Stimulated activated CD4-positive, alpha-beta T cell treated with anti-CD3 and anti-CD28 coated beads, Interleukin-4, amount 100 ng/mL, for 24 hours (primary cell): ENCODE measurements at regions not wholly inside any gene's neighbourhood (a gene's known extent, or its start where the extent isn't known, plus 50 kb on each side); places are given as distances from the start of the nearest gene placed in this dataset.
A peak's percentile ranks its signal among the peaks of the same experiment; 100 is the strongest.

ENCODE experiments used
- DNase-seq: peaks from one replicate; pipeline ENCODE4 v3.0.0-alpha.2; 2020

DNA sequence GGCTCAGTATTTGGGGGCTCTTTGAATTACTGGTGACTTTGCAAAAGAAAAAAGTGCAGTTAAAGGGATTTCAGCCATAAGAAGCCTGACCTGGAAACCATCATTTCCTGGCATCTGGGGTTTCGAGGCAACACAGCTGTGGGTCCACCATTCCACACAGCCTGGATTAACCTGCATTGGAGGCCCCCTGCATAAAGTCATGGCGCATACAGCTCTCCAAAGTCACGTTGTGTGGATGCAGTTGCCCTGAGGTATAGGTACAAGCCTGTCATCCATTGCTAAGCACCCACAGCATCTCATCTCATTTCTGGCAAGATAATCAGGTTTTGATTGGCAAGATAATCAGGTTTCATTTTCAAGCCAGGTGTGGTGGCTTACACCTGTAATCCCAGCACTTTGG is 54.5 kb upstream of the TAGAP start:
- no peak for DNase-seq

DNA sequence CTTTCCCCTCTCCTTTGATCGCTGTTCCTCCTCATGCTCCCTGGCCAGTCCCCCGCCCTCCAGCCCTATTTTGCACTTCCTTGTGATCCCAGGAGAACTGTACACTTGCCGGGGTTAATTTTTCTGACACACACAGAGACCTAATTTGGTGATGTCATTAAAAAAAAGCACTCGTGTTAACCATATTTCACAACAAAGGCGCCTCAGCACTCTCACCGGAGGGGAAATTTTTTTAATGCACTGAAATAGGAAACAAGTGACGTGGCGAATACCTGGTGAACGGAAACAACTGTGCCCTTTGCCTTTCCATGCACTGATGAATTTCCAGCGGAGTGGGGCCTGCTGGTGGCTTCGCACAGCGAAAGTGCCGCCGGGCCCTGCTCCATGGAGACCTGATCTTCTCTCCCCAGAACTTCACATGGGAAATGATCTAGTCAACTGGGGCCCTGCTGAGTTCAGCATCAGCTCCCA is 53.9 kb upstream of the TAGAP start:
- DNase-seq = peak; percentile 78

DNA sequence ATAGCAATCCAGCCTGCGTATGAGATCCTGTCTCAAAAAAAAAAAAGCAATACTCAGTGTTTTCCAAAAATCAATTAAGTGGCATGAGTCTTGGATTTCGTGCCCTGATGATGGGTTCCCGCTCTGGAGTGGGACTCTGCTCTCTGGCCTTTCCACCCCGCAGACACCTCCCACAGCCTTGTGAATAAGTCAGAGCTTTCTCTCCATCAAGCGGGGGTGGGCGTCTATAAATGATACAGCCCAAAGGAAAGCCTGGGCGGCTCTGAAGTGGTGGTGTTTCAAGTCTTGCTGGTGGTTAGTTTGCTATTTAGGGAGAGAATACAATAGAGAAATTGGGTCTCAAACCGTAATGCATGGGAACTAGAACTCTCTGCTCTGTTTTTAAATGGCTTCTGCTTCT is 52.5 kb upstream of the TAGAP start:
- peak; percentile 85 for DNase-seq

DNA sequence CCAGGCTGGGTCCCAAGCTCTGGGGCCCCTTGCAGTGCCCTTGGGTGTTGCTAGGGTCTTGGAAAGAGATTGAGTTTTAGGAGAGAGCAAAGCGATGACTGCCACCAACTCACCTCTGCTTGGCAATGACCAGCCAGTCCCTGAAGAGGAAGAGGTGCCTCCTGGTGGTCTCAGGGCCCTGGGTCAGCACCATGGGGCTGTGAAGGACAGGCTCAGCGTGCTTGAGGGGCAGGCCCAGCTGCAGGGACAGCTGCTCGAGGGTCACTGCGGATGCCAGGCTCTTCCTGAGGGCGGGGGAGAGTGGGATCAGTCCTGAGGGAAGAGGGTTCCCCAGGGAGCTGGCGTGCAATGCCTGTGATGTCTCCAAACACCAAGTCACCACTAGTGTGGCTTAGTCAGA is 50.8 kb upstream of the TAGAP start:
- no peak for DNase-seq

DNA sequence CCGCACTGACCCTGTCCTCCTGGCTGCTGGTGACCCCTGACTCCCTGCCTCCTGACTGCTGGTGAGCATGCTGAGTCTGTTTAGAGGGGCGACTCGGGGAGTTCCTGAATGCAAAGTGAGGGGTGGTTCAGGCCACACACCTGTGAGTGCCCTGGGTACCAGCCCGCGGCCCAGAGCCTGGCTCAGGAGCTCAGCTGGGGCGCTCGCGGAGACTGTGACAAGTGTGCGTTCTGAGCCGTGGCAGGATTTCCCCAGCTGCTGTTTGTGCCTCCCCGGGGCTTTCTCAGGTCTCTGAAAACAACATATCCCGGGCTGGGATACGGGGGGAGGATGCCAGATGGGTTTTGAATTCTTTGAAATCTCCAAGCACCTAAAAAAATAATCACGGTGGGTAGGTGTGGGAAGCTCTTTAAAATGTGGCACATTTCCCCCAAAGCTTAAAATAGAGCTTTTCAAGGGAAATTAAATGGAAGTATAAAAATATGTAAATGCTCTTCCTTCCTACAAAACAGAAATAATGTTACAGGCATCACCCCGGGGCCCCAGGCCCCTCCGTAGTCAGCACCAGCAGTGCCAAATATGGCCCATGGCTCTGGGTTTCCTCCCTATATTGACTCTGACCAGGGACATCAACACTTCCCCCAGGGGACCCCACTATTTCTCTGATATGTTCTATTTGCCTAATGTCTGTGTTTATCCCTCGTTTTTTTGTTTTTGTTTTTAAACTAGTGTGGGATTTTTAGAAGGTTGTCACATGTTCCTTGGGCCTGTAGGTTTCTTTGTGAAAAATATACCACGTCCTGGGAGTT is 49.9 kb upstream of the TAGAP start:
- DNase-seq = peak; percentile 76
